ENCODE measurements at regions not wholly inside any gene's neighbourhood (a gene's known extent, or its start where the extent isn't known, plus 50 kb on each side); places are given as distances from the start of the nearest gene placed in this dataset.
"Not testable (repeated sequence)": the region's sequence is repeated elsewhere in the genome, so short reads cannot be mapped to it uniquely, and the experiment has no call there.

DNA sequence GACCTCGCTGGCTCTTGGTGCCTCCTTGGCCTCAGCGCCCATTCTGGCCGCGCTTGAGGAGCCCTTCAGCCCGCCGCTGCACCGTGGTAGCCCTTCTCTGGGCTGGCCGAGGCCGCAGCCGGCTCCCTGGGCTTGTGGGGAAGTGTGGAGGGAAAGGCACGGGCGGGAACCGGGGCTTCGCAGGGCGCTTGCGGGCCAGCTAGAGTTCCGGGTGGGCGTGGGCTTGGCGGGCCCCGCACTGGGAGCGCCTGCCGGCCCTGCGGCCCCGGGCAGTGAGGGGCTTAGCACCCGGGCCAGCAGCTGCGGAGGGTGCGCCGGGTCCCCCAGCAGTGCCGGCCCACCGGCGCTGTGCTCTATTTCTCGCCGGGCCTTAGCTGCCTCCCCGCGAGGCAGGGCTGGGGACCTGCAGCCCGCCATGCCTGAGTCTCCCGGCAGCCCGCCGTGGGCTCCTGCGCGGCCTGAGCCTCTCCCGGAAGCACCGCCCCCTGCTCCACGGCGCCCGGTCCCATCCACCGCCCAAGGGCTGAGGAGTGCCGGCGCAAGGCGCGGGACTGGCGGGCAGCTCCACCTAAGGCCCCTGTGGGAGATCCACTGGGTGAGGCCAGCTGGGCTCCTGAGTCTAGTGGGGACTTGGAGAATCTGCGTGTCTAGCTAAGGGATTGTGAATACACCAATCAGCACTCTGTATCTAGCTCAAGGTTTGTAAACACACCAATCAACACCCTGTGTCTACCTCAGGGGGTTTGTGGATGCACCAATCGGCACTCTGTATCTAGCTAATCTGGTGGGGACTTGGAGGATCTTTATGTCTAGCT lies 141.1 kb downstream of the SLCO4C1 start:
- DNase-seq (ENCODE audit: low spot score), result peak; percentile 69

DNA sequence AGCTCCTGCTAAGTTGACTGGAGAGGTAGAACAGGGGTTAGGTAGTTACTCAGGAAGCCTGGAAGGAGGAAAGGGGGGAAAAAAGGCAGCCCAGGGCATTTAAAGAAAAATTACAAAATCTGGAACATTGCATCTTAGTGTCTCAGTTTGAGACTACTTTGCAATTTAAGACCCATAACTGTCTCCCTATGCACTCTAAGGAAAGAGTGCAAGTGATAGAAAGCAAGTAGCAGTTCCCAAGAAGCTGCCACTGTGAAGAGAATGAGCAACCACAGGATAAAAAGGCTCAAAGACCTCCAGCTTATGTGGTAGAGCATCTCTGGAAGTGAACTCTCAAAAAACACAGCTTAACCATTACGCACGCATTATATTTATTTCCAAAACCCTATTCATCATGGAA lies 141.8 kb downstream of the SLCO4C1 start:
- DNase-seq (ENCODE audit: low spot score), result peak; percentile 8

DNA sequence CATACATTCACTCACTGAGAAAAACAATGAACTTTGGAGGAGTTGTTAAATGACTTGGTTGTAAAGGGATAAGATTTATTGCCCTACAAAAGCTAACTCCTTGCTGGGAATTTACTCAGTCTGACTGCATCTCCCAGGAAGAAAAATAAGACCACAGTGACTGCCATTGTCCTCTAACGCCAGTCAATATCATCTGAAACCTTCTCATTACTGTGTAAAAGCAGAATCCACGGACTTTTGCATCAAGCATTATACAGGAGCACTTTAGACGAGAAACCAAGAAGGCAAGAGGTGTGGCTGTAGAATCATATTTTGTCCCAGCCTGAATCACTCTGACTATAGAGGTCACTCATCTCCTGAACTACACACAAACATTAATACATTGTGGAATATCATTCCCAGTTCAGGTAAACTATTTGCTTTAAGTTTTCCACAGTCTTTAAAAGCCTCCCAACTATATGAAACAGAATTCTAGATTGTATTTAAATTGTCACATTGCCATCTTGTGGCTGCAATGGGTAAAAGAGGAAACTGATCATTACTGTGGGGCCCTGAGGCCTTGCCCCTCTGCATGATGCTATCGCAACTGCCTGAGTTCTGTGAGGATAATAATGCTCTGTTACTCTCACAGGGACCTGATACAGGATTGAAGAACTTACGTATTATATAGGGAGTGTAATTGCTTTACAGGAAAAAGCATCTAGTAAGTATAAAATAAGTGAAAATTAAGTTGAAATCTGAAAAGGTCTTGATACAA lies 142.9 kb downstream of the SLCO4C1 start:
- peak; percentile 56 for DNase-seq (ENCODE audit: low spot score)

DNA sequence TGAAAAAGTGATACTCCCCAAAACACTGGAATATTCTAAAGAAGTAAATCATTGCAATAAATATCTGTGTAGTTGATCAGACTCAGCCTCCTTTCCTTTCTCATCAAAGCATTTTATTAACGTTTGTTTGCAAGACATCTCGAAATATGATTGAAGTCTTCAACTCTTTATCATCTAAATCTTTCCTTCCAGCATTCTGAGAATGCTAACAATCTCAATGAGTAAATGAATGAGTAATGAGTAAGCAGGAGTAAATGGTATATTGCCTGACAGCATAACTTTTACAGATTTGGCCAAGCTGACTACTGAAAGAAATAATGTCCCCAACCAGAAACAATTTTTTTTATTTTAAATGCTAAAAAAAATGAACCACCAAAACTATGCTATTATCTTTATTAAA lies 157.1 kb downstream of the SLCO4C1 start:
- DNase-seq (ENCODE audit: low spot score), result peak; percentile 16

DNA sequence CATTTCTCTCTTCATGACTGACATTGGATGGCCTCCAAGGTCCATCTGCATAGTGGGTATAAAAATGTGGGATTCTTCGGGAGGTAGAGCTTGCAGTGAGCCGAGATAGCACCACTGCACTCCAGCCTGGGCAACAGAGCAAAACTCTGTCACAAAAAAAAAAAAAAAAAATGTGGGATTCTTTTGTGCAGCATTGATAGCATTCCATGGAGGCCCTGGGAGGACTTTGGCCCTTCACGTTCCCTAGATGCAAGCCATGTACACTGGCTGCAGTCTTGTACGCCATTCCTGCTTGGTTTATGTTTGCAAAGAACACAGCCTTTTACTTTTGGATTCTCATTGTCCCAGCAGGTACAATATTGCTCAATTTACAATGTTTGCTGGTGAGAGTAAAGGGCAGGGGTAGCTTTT lies 157.8 kb downstream of the SLCO4C1 start:
- no peak for DNase-seq (ENCODE audit: low spot score)

DNA sequence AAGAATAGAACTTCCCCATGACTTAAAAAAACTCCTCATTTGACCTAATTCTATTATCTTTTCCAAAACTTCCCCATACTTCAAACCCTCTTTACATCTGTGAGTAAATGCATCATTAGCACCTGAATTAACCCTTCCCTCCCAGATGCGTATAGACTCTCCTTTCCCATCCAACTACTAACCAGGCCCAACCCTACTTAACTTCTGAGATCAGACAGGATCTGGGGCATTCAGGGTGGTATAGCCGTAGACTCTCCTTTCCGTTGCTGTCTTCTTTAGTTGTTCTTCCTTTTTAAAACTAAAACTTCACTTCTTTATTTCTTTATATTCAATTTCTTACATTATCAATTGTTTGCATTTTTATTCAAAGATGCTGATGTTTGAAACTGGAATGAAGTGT lies 165.2 kb downstream of the SLCO4C1 start:
- no peak for DNase-seq (ENCODE audit: low spot score)

DNA sequence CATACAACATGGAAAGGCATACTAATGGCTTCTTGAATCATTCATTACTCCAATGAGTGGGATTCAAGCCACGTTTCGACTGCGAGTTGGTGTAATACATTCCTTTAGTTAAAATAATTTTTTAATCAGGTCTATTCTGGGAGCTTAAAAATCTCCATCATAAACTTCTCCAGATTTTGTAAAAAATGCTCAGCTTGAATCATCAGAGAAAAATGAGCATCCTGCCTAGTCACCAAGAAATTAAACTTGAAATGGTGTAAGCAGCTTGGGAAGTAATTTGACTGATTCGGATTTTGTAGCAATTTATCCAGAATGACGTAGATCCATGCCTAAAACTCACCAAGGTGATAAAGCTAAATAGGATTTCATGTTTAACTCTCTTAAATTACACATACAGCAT lies 165.7 kb downstream of the SLCO4C1 start:
- no peak for DNase-seq (ENCODE audit: low spot score)

DNA sequence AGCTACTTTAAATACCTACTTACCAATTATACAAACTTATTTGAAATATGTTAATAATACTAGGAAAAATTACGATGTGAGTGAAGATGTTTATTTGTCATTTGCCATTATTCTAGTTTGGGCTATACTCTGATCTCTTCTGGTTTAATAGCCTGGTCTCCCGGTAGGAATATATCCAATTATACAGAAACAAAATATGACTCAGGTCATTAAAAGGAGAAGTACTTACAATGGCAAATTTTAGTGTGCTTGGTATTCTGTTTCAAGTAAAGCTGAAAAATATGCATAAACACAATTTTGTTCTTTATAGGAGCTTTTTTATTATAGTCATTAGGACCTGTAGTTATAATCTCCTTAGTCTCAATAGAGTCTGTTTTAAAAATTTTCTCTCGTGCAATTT lies 176.8 kb downstream of the SLCO4C1 start:
- no peak for DNase-seq (ENCODE audit: low spot score)

DNA sequence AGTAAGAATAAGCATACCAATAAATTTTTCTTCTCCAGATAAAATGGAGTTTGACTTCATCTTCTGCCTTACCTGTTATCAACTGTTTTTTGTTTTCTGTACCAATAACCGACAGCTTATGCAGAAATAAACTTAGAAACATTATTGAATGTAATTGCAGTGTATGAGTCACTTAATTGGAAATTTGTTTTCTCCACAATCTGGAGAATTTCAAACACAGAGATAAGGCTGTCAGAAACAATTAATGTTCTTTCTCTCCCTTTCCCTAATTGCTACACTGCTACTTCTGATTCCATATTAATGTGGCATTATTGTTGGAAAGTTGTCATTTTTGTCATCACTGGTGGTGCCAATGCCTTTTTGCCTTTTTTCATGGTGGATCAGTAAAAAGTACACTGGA lies 180.3 kb downstream of the SLCO4C1 start:
- DNase-seq (ENCODE audit: low spot score), result no peak

DNA sequence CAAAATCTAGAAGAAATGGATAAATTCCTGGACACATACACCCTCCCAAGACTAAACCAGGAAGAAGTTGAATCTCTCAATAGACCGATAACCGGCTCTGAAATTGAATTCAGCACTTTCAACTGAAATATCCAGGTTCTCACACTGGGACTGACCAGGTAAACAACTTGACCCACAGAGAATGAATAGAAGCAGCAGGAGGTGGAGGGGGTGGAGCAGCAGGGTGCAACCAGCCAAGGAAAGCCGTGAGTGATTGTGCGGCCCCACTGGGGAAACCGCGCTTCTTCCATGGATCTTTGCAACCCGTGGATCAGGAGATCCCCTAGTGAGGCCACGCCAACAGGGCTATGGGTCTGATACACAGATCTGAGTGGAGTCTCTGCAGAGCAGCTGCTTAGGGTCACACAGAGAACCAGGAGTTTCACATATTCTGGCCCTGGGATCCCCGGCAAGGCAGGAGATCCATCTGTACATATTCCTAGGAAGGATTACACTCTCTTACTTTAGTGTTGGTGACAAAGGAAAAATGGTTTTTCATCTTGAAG lies 181.5 kb downstream of the SLCO4C1 start:
- DNase-seq (ENCODE audit: low spot score), result no peak

DNA sequence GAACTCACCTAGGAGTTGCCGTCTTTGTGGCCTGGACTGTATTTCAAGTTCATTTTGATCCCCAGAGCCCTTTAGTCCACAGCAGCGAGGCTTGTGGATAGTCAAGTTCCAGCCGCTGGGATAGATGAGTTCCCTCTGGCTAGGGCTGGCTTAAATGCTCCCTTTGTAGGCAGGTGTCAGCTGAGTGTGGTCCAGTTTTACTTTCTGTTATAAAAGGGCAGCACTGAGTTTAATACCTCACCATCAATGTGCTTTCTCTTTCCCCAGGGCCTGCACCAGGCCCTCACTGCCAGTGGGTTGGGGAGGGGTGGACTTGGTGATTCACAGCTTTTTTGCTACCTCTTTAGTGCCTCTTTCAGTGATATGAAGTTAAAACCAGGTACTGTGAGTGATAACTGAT lies 188.2 kb downstream of the SLCO4C1 start:
- DNase-seq (ENCODE audit: low spot score), result no peak

DNA sequence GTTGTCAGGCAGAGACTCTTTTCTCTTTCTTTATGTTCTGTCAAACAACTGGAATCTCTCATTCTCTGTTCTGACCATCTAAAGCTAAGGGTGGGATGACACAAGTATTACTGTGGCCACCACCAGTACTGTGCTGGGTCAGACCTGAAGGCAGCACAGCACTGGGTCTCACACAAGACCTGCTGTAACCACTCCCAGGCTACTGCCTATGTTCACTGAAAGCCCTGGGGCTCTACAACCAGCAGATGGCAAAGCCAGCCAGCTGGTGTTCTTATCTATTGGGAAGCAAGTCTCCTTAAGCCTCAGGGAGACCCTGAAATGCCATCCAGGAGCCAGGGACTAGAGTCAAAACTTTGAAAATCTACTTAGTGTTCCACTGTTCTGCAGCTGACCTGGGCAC lies 189.5 kb downstream of the SLCO4C1 start:
- no peak for DNase-seq (ENCODE audit: low spot score)

DNA sequence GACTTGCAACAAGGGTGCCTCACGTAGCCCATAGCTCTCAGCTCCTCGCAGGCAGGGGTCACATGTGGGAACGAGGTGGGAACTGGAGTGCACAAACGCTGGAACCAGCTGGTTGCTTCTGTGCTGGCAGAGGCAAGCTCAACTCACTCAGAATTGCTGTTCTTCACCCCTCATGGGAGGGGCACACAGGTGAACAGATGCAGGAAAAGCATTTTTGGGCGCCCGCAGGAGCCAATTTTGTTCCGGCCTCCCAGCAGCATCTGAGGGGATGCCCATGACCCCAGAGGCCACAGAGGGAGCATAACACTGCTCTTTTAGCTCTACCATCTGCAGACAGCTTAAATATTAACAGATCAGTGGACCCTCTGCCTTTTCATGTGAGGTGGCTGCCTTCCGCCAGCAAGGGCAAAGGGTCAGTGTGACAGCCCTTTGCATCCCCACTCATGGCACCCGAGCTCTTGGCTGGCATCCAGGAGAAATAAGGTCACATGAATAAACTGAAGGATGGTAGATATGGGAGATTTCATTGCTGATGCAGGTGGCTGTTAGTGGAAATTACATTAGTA lies 196.2 kb downstream of the SLCO4C1 start:
- no peak for DNase-seq (ENCODE audit: low spot score)

DNA sequence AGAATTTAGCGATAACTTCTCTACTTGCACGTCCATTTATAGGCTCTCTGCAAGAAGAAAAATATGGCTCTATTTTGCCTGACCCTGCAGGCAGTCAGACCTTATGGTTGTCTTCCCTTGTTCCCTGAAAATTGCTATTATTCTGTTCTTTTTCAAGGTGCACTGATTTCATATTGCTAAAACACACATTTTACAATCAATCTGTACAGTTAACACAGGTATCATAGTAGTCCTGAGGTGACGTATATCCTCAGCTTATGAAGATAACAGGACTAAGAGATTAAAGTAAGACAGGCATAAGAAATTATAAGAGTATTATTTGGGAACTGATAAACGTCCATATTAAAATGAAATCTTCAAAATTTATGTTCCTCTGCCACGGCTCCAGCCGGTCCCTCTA lies 197.0 kb downstream of the SLCO4C1 start:
- DNase-seq (ENCODE audit: low spot score), result not testable (repeated sequence)

DNA sequence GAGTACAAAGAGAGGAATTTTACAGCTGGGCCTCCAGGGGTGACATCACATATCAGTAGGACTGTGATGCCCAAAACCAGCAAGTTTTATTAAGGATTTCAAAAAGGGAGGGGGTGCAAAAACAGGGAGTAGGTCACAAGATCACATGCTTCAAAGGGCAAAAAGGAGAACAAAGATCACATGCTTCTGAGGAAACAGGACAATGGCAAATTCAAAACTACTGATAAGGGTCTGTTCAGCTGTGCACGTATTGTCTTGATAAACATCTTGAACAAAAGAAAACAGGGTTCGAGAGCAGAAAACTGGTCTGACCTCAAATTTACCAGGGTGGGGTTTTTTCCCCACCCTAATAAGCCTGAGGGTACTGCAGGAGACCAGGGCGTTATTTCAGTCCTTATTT lies 197.5 kb downstream of the SLCO4C1 start:
- DNase-seq (ENCODE audit: low spot score), result not testable (repeated sequence)

DNA sequence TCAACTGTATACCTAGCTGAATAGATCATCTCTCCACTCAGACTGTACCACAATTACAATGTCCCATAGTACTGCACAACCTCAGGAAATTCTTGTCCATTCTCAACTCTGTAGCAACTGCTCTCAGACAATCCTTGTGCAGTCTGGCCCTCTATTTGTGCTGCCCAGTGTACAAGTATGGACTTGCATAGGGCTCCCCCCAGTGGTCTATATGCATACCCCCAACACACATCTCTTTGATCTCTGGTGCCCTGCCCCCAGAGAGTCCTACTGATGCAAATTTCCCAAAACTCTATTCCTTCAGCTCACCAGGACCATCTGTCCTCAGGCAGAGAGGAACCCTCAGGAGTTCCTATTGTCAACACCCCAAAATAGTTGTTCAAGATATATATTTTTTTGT lies 205.3 kb downstream of the SLCO4C1 start:
- DNase-seq (ENCODE audit: low spot score), result peak; percentile 40

DNA sequence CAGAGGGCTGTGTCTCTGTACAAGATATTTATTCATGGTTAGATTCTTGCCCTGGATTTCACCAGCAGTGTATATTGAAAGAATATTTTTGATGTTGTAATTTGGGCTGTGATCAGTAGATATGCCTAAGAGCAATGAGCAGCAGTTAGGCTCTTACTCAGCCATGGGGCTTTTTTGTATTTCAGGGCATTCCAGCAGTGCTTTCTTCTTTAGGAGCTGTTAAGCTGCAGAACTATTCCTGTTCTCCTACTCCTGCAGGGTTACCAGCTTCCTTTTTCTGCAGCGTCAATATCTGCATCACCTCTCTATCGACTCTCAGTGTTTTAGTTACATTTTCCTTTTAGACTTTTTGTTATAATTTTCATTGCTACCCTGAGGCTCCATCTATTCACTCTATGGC lies 206.2 kb downstream of the SLCO4C1 start:
- DNase-seq (ENCODE audit: low spot score), result no peak

DNA sequence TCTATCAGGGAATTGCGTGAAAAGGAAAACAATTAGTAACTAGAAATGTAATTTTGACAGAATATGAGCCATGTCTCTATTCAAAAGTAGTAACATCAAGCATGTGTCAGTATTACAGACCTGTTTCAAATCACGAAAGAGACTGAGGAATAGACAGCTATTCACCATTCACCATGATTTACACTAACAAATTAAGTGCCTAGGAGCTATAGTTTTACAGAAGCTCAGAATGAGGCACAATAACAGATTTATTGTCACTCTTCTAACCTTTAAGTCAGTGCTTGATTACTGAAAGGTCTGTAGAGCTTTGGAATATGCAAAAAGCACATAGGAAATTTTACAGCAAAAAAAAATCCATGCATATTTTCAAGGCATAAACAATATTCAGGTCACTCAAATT lies 208.2 kb downstream of the SLCO4C1 start:
- DNase-seq (ENCODE audit: low spot score), result no peak

DNA sequence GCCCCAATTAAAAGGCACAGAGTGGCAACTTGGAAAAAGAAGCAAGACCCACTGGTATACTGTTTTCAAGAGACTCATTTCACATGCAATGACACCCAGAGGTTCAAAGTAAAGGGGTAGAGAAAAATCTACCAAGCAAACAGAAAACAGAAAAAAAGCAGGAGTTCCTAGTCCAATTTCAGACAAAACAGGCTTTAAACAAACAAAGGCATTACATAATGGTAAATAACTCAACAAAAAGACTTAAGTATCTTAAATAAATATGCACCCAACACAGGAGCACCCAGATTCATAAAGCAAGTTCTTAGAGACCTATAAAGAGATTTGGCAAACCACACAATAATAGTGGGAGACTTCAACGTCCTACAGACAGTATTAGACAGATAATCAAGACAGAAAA lies 215.8 kb downstream of the SLCO4C1 start:
- DNase-seq (ENCODE audit: low spot score), result no peak

DNA sequence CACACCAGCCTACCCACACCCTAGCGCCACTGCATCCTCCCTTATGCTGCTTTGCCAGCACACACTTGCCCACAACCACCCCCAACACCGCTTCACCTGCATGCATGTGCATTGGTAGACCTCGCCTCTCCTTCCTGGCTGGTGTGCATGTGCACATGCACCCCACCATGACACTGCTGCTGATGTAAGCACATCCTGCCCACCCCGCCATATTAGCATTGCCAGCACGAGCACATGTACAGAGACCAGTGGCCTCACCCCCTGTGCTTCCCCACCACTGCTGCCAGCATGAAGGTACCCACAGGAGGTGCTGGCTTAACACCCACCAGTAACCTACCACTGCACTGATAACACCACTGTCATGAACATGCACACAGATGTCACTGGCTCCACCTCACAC lies 218.2 kb downstream of the SLCO4C1 start:
- no peak for DNase-seq (ENCODE audit: low spot score)

DNA sequence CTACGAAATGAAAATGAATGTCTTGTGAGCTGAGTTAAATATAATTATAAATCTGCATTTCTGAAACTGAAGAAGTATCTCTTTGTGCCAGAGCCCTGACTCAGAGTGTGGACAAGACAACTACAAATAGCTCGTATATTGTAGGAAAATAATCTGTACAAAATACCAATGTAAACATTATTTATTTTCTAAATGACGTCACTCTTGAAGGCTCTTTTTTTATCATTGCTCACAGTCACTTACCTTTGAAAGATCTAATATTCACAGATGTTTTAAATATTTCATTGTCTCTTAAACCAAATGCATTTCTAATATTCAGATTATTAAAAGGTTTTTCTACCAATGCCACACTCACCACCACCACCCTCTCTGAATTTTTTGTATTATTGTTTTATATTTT lies 226.1 kb downstream of the SLCO4C1 start:
- DNase-seq (ENCODE audit: low spot score), result no peak

DNA sequence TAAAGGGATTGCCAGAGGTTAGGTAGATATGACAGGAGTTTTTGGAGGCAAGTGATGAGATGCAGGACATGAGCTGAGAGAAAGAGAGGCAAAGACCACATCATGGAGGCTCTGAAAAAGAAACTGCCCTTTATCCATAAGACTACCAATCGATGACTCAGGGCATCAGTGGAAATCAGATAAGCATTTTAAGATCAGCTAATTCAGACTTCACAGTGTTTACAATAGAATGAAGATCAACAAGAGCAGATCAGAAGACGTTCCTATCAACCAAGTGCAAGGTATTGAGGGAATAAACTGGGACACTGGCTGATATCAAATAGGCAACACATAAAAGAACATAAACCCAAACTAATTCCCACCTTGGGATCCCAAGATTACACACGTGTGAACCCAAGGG lies 227.2 kb downstream of the SLCO4C1 start:
- DNase-seq (ENCODE audit: low spot score), result no peak

DNA sequence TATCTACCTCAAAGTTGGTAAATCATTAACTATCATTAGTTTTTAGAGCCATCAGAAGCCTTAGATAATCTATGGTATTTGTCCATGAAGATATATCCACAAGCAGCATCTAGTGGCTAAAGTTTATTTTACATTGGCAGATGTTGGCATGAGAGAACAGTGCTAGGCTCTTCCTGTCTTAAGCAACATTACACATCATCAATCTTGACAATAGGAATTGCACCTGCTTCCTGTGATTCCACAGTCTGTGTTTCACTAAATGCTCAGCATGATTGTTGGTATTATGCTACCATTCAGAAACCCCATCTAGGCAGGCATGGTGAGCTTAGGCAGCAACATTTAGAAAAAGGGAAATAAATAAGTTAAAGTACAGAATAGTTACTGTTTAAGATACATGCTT lies 246.6 kb downstream of the SLCO4C1 start:
- DNase-seq (ENCODE audit: low spot score), result peak; percentile 20
